Hepatocyte (in vitro differentiated cells): ENCODE measurements at regions not wholly inside any gene's neighbourhood (a gene's known extent, or its start where the extent isn't known, plus 50 kb on each side); places are given as distances from the start of the nearest gene placed in this dataset.

ENCODE experiments used
- EZH2 ChIP-seq: fragments of 200-600 bp; sonication (generic); IDR thresholded peaks from 2 replicates; pipeline ENCODE4 v1.6.1; 2016; ENCODE audit warnings: antibody characterized with exemption, mild to moderate bottlenecking, borderline replicate concordance
- EZH2phosphoT487 ChIP-seq: fragments of 200-600 bp; sonication (generic); IDR thresholded peaks from one replicate; pipeline ENCODE4 v1.6.1; 2018; ENCODE audit warnings: antibody characterized with exemption, mild to moderate bottlenecking, low read depth, moderate library complexity; ENCODE audit not compliant: unreplicated experiment, severe bottlenecking
- TF ChIP-seq, protein P1 (sequence below): fragments of 200-600 bp; sonication (generic); IDR thresholded peaks from 2 replicates; pipeline ENCODE4 v1.5.1; 2016; ENCODE audit warnings: antibody characterized with exemption, mild to moderate bottlenecking; ENCODE audit not compliant: poor library complexity

DNA sequence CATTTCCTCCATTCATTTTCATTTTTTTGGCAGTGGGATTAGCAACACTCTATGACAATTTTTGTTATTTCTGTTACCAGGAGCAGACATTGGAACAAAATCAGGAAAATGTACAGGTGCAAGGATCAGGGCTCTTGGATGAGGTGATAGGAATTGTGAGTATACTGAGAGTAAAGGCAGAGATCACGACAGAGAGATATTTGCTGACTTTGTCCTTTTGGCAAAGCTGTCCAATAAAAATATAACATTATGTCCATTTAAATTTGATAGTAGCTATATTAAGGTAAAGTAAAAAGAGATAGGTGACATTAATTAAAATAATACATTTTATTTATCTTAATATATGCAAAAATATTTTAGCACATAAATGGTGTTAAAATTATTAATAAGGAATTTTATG, 373.1 kb upstream of the GNPDA2 start:
- TF ChIP-seq, protein P1, sequence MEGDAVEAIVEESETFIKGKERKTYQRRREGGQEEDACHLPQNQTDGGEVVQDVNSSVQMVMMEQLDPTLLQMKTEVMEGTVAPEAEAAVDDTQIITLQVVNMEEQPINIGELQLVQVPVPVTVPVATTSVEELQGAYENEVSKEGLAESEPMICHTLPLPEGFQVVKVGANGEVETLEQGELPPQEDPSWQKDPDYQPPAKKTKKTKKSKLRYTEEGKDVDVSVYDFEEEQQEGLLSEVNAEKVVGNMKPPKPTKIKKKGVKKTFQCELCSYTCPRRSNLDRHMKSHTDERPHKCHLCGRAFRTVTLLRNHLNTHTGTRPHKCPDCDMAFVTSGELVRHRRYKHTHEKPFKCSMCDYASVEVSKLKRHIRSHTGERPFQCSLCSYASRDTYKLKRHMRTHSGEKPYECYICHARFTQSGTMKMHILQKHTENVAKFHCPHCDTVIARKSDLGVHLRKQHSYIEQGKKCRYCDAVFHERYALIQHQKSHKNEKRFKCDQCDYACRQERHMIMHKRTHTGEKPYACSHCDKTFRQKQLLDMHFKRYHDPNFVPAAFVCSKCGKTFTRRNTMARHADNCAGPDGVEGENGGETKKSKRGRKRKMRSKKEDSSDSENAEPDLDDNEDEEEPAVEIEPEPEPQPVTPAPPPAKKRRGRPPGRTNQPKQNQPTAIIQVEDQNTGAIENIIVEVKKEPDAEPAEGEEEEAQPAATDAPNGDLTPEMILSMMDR, result no peak
- no peak for TF ChIP-seq EZH2phosphoT487
- TF ChIP-seq EZH2, result no peak
